ENCODE measurements at regions not wholly inside any gene's neighbourhood (a gene's known extent, or its start where the extent isn't known, plus 50 kb on each side); places are given as distances from the start of the nearest gene placed in this dataset.

DNA sequence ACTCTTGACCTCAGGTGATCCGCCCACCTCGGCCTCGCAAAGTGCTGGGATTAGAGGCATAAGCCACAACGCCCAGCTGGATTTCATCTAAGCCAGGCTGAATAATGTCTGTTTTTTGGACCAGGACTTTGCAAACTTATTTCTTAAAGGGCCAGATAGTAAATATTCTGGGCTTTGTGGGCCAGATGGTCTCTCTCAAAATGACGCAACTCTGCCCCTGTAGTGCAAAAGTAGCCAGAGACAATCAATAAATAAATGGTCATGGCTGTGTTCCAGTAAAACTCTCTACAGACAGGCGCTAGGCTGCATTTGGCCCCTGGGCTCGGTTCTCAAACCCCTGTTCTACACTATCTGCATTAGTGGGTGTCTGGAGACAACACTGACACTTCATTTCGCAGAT is 121.9 kb upstream of the CDH13 start:
- in situ Hi-C loops (cut with MboI; ENCODE audit: low sequenced_read_pairs) = no loop called here

DNA sequence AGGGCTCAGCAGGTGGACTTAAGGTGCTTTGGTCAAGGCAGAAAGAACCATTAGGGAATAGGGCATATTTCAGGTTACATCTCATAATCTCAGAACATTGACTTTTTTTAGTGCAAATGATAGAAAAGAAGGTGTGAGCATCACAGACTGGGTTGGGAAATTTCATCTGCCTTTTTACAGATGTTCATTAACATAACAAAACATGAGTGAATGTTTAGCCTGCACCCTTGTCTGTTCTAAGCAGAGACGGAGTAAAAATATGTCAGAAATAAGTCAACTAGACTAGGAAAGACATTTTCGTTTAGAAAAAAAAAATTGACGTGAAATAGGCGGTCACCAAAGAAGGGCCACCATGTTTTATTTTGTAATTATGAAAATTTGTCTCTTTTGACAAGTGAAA is 127.5 kb upstream of the CDH13 start:
- in situ Hi-C loops (cut with MboI; ENCODE audit: low sequenced_read_pairs) = no loop called here

DNA sequence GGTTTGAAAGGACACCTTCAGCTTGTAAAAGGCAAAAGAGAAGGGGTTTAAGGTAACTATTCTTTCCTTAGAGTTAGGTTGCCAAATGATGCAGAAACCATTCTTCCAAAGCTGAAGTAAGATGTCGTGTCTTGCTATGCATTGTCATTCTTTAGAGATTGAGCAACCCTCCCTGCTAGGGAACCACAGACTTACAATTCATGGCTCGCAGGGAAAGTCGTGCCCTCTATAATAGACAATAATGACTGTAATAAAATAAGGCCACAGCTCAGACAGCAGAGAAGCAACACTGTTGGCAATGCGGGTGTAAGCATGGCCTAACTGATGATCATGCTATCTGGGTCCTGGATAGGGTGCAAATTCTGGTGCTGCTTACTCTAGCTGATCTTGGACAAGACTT is 129.6 kb upstream of the CDH13 start:
- in situ Hi-C loops (cut with MboI; ENCODE audit: low sequenced_read_pairs) = no loop called here

DNA sequence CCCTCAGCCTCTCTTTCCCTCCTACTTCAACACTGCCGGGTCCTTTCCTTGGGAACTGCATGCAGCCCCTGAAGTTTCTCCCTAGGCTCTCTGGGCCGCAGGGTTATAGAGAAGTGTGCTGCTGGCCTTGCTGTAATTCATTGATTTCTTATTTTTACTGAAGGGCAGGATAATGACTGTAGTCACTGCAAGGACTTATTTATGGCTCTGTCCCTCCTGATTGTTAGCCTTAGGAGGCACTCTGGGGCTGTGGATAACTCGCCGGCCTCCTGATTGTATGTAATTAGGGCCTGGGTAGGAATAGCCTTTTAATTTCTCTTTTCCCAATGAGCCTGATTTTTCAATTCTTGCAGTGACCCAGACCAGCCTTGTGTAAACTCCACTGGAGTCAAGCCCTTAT is 138.3 kb upstream of the CDH13 start:
- in situ Hi-C loops (cut with MboI; ENCODE audit: low sequenced_read_pairs) = no loop called here

DNA sequence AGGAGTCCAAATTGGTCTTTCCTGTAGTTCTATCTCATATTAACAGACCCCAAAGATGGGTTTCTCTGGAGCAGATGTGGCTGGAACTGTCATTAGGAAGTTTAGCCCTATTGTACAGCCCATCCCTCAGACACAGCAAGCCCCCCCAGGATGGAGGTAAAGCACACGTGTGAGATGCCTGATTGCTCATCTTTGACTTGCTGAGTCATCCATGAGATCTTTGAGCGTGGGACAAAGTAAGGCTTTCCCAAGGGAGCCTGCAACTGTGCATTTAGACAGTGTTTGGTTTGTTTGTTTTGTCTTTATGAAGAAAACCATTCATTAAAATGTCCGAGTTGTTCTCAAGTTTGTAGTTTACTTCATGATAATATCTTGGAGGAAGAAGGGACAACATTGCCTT is 145.3 kb upstream of the CDH13 start:
- in situ Hi-C loops (cut with MboI; ENCODE audit: low sequenced_read_pairs) = no loop called here

DNA sequence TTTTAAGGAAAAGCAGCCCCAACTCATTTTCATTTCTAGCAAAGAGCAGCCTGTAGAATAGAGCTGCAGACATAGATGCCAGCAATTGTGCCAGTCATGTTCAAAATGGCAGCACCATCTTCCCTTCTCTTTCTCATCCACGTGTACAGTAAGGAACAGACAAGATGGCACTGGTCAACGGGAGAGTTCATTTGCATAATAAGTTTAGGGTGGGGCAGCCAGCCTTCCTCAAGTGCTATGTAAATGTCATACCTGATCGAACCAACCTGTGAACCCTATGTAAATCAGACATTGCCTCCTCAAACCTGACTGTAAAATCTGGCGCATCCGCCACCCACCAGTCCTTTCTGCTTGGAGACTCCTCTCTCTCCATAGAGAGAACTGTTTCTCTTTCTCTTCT is 150.0 kb upstream of the CDH13 start:
- in situ Hi-C loops (cut with MboI; ENCODE audit: low sequenced_read_pairs) = no loop called here

DNA sequence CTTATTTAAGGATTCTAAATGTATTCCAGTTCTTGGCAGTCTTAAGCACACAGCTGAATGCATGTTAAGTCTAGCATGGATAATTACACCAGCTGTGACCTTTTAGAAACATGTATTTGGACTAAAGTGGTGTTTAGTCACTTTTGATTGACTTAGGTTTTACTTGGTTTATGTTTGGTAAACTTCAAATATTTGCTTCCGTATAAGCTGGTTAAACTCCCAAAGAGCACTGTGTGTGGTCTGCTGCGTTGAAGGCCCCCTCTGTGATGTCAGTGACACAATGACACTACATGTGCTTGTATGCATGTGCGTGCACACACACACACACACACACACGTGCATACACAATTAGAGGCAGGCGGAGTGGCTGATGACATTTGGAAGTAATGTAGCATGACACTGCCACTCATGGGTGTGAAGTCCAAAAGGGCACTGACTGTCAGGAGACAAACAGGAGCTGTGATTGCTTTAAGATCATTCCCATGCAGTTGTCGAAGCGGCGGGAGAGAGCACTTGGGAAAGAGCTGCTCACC is 156.1 kb upstream of the CDH13 start:
- in situ Hi-C loops (cut with MboI; ENCODE audit: low sequenced_read_pairs) = no loop called here

DNA sequence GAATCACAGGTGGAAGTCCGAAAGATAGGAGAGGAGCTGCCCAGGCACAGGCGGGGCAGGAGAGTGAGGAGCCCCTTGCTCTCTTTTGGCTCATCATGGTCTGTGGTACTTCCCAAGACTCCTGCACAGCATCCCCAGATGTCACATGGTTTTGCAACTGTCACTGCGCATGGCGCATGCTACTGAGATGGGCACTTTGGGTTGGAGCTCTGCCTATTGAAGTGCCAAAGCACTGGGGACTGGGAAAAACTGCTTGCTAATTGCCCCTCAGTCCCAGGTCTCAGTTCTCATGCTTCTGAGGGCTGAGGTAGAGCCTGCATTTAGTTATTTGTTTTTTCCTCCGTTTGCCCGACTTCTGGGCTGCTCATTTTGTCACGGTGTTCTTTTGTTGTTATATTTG is 156.8 kb upstream of the CDH13 start:
- in situ Hi-C loops (cut with MboI; ENCODE audit: low sequenced_read_pairs) = no loop called here

DNA sequence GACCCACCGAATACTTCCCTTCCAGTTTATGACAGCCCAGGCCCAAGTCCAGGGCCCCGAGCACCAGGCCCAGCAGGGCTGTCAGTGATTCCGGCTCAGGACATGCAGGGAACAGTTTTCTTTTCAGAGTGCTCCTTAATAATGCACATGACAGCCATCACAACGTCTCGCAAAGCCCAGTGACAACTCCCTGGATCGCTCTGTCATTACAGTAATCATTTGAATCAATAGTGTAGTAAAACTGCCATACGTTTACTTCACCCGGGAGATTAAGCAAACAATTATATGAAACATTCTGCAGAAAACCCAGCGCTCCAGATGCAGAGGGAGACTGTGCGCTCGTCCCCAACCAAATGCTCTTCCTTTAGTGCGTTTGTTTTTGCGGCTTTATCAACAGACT is 162.6 kb upstream of the CDH13 start:
- in situ Hi-C loops (cut with MboI; ENCODE audit: low sequenced_read_pairs) = no loop called here

DNA sequence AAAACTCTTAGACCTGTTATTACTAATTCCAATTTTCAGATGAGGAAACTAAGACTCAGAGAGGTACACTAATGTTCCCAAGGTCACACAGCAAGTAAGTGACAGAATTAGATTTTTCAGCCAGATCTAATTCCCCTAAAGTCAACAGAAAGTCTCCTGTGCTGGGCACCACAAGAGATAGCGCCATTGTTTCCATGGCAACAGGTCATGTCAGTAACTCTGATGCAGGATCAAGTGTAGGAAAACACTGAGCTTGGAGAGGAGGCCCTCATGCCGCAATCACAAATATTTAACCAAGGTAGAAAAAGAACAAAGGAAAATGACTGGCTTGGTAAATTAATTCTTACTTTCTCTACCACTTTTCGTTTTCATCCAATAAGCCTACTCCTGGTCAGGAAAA is 166.0 kb upstream of the CDH13 start:
- in situ Hi-C loops (cut with MboI; ENCODE audit: low sequenced_read_pairs) = no loop called here

DNA sequence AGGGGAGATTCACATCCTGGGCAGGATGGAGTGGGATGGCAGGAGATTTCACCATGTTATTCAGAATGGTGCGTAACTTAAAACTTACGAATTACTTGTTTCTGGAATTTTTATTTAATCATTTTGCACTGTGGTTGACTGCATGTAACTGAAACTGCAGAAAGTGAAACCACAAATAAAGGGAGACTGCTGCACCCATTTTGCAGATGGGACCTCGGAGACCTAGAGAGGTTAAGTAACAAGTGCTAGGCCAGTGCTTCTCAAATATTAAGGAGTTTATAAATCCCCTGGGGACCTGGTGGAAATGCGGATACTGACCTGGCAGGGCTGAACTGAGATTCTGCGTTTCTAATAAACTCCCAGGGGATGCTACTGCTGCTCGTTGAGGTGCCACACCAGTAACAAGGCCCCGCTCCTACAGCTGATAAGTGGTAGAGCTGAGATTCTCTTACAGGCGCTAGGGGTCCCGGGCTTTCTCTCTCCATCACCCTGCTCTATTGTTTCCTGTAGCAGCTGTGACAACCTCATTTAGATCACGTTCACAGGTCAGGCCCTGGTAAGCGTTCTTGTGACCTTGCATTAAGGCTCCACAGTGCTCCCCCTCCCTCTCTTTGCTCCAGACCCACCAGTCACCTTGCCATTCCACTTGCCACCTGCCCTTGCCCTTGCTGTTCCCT is 167.1 kb upstream of the CDH13 start:
- in situ Hi-C loops (cut with MboI; ENCODE audit: low sequenced_read_pairs) = no loop called here

DNA sequence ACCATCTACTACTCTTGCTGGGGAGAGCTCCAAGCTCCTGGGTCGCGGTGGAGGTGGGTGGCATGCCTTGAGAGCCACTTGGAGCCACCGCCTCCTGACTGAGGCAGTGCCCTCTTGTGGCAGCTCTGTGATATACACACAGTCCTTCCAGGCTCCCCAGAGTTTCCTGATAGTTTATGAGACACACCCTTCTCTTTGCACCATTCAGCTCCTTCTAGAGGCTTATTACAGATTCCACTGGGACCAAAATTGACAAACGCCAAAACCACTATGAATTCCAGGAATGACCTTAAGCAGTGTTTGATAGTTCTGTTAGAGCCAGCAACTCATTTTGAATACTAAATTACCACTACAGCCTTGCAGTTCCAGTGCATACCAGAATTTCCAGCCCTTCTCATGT is 170.1 kb upstream of the CDH13 start:
- in situ Hi-C loops (cut with MboI; ENCODE audit: low sequenced_read_pairs) = no loop called here

DNA sequence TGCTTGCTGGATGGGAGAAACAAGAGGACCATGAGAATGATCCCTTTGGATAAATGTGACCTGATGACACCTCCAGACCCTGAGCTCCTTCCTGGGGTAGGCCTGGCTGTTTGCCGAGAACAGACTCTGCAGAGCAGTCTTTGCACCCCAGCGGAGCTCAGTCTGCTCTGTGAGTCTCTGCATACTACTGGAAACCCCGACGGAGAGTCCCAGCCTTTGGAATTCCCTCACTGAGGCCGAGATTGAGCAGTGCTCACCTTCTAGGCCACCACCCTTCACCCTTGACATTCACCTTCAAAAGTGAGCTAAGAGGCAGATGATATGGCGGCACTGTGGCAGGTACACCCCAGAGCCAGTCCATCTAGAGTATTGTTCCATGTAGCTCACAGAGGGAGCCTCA is 172.2 kb upstream of the CDH13 start:
- in situ Hi-C loops (cut with MboI; ENCODE audit: low sequenced_read_pairs) = no loop called here

DNA sequence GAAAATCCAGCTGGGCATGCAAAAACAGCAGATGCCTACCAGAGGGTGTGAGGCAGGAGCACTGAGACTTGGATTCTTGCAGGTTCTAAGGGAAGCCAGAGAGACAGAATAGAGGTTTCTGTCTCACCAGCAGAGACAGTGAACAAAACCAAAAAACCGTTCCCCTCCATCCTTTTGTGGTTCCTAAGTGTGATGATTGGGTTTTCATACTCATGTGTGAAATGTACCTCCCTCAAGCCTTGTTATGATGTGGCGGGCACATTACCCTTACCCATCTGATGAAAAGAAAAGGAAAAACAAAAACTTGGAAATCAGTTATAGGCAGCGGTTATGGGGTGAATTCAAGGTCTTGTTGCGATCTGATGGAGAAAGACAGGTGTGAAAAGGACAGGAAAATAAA is 172.6 kb upstream of the CDH13 start:
- in situ Hi-C loops (cut with MboI; ENCODE audit: low sequenced_read_pairs) = no loop called here

DNA sequence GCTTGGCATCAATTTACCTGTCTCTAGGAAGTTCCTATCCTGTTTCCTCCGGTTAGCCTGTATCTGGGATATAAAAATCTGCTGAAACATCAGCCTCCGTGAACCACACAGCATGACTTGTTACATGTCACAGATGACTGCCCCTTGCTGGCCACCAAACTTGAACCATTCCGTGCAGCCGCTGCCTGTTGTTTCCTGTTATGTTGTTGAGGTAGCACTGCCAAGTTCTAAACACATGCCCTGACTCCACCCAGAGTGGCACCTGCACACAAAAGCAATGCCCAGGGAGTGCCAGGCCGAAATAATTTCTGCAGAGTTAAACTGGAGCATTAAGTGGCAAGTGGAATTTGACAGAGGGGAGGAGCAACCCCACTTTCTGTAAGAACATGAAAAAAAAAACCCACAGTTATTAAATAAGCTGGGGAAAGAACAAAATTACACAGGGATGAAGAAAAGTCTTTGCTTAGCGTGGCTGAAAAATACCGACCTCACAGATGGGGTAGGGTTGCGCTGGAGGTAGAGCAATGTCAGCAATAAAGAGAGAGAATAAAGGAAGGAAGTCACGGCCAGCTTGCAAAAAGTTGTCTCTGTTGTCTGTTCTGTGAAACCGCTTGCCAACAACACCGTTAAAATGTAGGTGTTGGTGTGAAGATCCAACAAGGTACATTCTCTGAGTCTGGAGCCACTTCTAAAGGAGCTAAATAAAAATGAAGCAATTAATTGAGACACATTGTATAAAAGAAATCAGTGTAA is 174.6 kb upstream of the CDH13 start:
- in situ Hi-C loops (cut with MboI; ENCODE audit: low sequenced_read_pairs) = no loop called here

DNA sequence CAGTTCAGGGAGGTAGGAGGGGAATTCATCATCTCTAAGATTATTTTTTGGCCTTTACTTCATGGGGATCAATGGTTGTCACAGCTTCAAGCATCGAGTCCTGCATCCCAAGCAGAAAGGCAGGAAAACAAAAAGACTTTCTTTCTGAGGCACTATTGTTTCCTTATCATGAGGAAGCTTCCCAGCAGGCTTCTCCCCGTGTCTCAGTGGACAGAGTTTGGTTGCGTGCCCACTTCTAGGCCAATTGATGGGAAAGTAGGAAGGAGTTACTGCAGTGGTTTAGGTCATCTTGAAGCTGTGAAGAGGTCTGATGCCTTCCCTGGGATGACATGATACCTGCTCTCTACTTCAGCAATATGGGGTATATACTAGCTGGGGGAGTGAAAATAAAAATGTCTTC is 175.3 kb upstream of the CDH13 start:
- in situ Hi-C loops (cut with MboI; ENCODE audit: low sequenced_read_pairs) = no loop called here

DNA sequence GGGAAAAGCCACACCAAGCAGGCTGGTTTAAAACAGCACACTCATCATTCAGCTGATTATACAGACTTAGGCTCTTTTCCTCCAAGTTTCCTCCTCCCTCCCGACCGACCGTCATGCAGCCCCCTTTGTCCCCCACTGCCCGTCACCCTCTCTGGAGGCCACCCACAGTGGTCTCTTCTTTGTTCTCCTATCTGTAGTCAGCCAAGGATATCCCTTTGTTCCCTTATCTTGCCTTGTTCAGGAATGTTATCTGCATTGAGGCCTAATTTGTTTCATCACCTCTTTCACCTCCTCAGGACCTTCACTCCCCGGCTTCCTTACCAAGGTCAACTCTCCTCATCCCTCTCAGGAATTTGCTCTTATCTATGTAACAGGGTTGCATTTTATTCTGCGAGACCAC is 186.4 kb upstream of the CDH13 start:
- in situ Hi-C loops (cut with MboI; ENCODE audit: low sequenced_read_pairs) = no loop called here

DNA sequence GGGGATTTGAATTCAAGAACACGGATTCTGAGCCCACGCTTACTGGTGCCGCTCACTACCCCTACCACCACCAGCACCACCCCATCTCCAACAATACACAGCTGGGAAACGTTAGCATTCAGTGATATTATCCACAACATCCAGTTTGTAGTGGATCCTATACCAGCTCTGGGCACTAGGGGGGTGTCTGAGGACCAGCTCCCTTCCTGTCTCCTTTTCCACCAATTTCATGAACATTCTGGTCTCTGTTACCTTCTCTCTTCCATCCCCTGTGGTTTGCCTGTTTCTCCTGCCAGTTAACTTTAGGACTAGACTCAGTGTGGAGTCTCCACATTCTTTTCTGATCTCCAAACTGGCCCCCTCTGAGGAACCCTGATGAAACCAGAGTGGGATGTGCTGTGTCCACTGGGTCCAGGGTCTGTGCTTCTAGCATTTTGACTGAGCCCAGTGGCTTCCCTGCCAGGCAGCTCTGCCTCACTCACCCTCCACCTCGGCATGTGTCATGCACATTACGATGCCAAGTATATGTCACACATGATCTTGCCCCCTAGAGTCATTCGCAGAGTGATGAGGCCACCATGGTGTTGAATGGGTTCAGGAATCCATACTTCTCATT is 187.0 kb upstream of the CDH13 start:
- in situ Hi-C loops (cut with MboI; ENCODE audit: low sequenced_read_pairs) = no loop called here

DNA sequence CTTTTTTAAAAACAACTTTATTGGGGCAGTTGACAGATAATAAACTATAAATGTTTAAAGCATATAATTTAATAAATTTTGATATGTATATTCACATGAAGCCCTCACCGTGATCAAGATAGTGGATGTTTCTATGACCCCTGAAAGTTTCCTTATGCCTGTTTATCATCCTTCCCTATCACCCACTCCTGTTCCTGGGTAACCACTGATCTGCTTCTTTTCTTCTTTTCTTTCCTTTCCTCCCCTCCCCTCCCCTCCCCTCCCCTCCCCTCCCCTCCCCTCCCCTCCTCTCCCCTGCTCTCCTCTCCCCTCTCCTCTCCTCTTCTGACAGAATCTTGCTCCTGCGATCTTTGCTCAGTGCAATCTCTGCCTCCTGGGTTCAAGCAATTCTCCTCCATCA is 193.7 kb upstream of the CDH13 start:
- in situ Hi-C loops (cut with MboI; ENCODE audit: low sequenced_read_pairs) = no loop called here

DNA sequence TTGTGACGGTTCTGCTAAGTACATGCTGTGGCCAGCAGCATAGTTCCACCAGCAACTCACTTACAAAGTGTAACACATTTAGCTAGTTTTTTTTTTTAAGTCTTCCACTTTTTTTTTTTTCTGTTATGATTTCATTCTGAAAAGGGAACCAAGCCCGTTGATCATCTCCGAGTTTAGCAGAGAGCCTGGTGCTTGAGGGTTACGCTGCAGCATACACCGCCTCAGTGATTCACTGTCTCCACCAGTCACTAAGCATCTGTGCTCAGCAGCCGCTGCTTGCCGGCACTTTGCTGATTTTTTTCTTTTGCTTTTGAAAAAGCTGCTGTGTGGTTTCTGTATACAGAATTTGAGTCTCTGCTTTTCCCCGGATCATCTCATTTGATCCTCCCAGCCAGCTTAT is 194.5 kb upstream of the CDH13 start:
- in situ Hi-C loops (cut with MboI; ENCODE audit: low sequenced_read_pairs) = no loop called here

DNA sequence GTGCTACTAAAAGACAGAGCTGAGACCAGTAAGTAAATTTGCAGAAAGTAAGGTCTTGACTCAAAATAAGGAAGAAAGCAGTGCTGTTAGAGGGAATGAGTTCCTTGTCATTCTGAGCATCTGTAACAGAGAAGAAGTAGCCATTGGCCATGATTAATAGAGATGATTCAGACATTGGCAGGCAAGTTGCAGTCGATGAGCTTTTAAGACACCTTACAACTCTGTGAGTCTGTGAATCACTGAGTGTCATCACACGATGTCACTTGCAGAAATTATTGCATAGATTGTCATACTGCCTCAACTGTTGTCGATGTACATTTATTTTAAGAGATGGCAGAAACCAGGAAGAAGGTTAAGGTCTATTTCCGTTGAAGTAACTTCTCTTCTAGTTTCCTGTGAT is 201.1 kb upstream of the CDH13 start:
- in situ Hi-C loops (cut with MboI; ENCODE audit: low sequenced_read_pairs) = no loop called here

DNA sequence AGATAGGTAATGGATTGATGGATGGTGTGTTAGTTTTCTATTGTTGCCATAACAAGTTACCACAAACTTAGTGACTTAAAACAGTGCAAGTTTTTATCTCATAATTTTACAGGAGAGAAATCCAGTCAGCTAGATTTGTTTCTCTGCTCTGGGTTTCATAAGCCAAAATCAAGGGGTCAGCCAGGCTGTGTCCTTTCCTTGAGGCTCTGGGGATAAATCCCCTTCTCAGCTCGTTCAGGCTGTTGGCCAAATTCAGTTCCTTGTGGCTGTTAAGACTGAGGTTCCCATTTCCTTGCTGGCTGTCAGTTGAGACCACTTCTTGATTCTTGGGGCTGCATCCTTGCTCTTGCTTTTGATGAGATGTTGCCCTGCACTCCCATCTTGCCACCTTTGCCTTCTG is 204.9 kb upstream of the CDH13 start:
- in situ Hi-C loops (cut with MboI; ENCODE audit: low sequenced_read_pairs) = no loop called here

Data from HL-60/S4 treated with retinoic acid at 250 ng/mL for 4 days and 3 days (cell line).